ENCODE measurements at regions not wholly inside any gene's neighbourhood (a gene's known extent, or its start where the extent isn't known, plus 50 kb on each side); places are given as distances from the start of the nearest gene placed in this dataset.

DNA sequence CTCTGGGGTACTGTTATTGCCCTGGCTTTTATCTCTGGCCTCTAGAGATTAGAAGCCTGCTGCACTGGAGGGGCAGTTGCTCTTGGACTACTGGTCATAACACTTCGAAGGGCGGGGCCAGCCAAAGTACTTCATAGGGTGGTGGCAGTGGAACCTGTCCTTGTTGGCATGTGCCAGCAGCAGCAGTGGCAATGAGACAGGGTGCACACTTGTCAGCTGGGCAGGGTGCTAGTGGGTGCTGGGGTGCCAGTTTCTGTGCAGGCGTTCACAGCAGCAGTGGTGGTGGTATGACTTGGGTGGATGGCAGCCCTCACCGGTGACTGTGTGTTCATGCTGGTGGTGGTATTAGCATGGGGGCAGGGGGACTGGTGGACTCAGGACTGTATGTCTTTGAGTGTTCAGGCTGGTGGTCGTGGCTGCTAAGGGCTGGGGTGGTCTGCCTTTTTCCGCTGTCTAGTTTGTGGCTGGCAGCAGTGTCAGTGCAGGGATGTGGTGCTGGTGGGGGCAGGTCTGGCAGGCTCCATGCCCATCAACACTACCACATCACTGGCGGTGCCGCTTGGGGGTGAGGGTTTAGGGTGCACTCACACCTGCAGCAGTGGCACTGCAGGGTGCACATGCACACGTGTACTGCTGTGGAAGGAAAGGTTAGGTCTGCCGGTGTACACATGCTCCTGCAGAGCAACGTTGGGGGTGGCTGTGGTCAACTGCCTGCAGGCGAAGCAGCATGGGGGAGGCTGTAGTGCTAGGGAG is 176.1 kb upstream of the CDC14C start:
- TF ChIP-seq REST (IDR thresholded peaks at IDR 0.05; ENCODE audit: borderline replicate concordance) = no peak
- no peak for TF ChIP-seq CTCF (IDR thresholded peaks at IDR 0.05; ENCODE audit: poor library complexity, severe bottlenecking)
- no peak for TF ChIP-seq EZH2 (IDR thresholded peaks at IDR 0.05; ENCODE audit: borderline replicate concordance, insufficient read depth, low read length, poor library complexity, severe bottlenecking)
- no peak for TF ChIP-seq POLR2AphosphoS5 (IDR thresholded peaks at IDR 0.05)
- TF ChIP-seq TAF1 (IDR thresholded peaks at IDR 0.05; ENCODE audit: low read depth) = no peak
- no peak for TF ChIP-seq RAD21 (conservative IDR thresholded peaks at IDR 0.05)
- TF ChIP-seq EP300 (conservative IDR thresholded peaks at IDR 0.05; ENCODE audit: poor library complexity, severe bottlenecking) = no peak
- no peak for TF ChIP-seq SMC3 (conservative IDR thresholded peaks at IDR 0.05; ENCODE audit: poor library complexity)
